NCI-H345 treated with DMSO at 0.1 percent for 48 hours (cell line): ENCODE measurements at regions not wholly inside any gene's neighbourhood (a gene's known extent, or its start where the extent isn't known, plus 50 kb on each side); places are given as distances from the start of the nearest gene placed in this dataset.
"Not testable (repeated sequence)": the region's sequence is repeated elsewhere in the genome, so short reads cannot be mapped to it uniquely, and the experiment has no call there.

ENCODE experiments used
- DNase-seq: peaks from one replicate; lab custom pipeline; 2025; ENCODE audit not compliant: unreplicated experiment; lab: John Stamatoyannopoulos, UW

GRCh38 chr5:145660897-145661640 is 174.1 kb downstream of the PRELID2 start:
- DNase-seq = no peak

DNA sequence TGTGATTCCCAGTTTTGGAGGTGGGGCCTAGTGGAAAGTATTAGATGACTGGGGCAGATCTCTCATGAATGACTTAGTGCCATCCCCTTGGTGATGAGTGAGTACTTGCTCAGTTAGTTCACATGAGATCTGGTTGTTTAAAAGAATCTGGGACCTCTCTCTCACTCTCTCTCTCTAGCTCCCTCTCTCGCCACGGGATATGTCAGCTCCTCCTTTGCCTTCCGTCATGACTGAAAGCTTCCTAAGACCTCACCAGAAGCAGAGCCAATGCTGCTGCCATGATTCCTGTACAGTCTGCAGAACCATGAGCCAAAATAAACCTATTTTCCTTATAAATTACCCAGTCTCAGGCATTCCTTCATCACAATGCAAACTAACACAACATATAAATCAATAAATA is 176.7 kb downstream of the PRELID2 start:
- no peak for DNase-seq

- not testable (repeated sequence) for DNase-seq
Measured at GRCh38 chr5:145652700-145653099, 182.4 kb downstream of the PRELID2 start.

GRCh38 chr5:145647137-145647536 is 188.0 kb downstream of the PRELID2 start:
- not testable (repeated sequence) for DNase-seq

- not testable (repeated sequence) for DNase-seq
Measured at GRCh38 chr5:145643214-145643613, 191.9 kb downstream of the PRELID2 start.

GRCh38 chr5:145637396-145637795 is 197.7 kb downstream of the PRELID2 start:
- no peak for DNase-seq

GRCh38 chr5:145636371-145636770 is 198.8 kb downstream of the PRELID2 start:
- no peak for DNase-seq

GRCh38 chr5:145633474-145633873 is 201.7 kb downstream of the PRELID2 start:
- no peak for DNase-seq

DNA sequence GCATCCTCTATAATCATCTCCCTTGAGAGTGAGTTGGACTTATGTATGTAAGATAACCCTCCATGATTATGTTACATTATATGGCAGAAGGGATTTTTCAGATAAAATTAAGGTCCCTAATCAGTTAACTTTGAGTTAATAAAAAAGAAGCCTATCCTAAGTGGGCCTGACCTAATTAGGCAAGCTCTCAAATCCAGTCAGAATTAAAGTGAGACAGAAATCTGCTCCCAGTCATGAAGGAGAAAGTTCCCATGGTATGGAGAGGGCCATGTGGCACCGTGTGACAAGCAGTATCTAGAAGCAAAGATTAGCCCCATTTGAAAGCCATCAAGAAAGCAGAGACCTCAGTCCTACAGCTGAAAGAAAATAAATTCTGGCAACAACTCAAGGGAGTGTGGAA is 202.4 kb downstream of the PRELID2 start:
- DNase-seq = no peak

GRCh38 chr5:145629047-145629446 is 206.1 kb downstream of the PRELID2 start:
- DNase-seq = no peak

- DNase-seq = no peak
Measured at GRCh38 chr5:145628525-145628924, 206.6 kb downstream of the PRELID2 start.

- DNase-seq = no peak
Measured at GRCh38 chr5:145619806-145620310, 215.3 kb downstream of the PRELID2 start.

- DNase-seq = not testable (repeated sequence)
Measured at GRCh38 chr5:145616739-145617138, 218.4 kb downstream of the PRELID2 start.

- DNase-seq = no peak
Measured at GRCh38 chr5:145598983-145599382, 236.2 kb downstream of the PRELID2 start.

GRCh38 chr5:145598184-145598583 is 237.0 kb downstream of the PRELID2 start:
- no peak for DNase-seq

DNA sequence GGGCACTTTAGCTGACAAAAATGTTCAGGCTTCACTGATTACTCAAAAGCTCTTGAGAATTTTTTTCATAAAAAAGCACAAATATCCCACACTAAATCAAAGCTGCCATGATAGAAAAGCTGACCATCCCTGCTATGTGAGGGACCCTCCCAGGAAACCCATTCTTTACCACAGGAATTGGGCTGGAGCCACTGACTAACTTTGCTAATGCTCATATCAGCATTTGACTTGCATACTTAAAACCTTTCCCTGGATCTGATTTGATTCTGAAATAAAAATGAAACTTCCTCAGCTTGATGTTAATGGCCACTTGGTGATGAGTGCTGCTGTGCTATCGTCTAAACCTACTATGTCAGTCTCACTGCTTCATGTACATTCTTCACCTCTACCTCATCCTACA is 243.6 kb downstream of the PRELID2 start:
- DNase-seq = no peak

DNA sequence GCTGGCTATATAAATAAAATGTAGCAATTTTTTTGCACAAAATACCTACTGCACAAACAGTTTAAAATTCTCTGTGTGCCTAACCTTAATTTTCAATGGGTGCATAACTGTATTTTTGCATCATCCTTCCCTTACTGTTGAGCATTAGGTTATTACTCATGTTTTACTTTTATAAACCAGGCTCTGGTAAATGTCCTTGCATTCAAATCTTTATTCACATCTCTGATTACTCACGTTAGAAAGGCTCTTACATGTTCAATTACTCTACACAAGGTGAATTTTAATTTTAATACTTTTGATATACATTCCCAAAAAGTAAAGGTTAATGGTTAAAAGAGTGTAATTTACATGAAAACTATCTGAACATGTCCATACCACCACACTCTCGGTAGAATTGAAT is 246.1 kb downstream of the PRELID2 start:
- DNase-seq = no peak

GRCh38 chr5:145588558-145588957 is 246.6 kb downstream of the PRELID2 start:
- DNase-seq = no peak

- no peak for DNase-seq
Measured at GRCh38 chr5:145588113-145588512, 247.0 kb downstream of the PRELID2 start.

DNA sequence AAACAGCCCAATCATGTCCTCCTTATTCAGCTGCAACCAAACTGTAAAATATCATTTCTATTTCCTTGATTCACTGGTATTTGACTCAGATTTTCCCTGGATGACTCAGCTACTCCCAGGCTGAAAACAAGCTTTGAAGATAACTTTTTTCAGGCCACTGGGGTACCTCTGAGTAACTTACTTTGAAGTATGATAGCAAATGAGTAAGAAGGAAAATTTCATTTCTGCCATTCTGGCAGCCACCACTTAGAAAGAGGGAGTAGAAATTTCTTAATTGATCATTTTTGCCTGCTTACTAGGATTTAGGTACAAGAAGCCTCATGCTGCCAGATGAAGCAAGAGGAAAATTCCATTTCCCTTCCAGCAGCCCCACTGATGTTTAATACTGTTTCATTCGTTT is 247.4 kb downstream of the PRELID2 start:
- no peak for DNase-seq

DNA sequence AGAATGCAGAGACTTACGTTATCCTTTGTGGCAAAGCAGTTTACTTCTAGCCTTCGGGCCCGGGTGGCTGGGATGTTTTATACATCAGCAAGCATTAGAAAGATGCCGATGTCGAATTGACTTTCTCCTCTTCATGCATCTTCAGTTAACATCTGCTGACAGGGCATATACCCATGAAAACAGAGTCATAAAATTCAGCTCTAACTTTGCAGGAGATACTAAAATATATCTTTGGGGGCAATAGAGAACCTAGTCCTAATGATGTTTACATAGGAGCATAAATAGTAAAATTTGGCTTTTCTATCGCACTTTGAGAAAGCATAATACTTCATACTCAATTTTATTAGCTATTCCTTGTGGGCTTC is 247.9 kb downstream of the PRELID2 start:
- DNase-seq = no peak

DNA sequence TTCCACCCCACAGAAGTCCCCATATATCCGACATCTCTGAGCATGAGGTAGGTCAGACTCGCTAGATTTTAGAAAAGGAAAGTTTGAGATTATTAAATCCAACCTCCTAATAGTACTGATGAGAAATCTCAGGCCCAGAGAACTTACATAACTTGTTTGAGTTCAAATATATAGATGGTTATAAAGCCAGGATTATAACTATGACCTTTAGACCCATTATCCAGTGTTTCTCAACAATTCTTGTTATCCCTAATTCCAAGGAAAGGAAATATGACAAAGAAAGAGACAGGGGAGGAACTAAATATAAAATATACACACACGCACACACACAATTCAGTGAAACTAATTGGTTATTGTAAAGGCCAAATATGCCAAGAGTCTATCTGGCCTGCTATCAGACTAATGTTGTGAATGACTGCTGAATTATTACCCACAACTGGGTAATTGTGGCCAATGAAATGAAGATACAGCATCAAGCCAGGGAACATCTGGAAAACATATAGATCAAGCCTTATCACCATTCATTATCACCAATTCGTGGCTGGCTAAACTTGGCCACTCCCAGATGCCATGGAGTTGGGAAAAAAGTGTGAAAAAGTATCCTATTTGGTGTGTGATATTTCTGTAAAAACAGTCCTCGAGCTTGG is 248.4 kb downstream of the PRELID2 start:
- no peak for DNase-seq
